Ovary (tissue), 3 donors: ENCODE measurements at regions not wholly inside any gene's neighbourhood (a gene's known extent, or its start where the extent isn't known, plus 50 kb on each side); places are given as distances from the start of the nearest gene placed in this dataset.

Source experiments
- CTCF ChIP-seq, 3 donors: fragments of 450-650 bp in 2 of 3; fragments of 200-600 bp in 1 of 3; IDR thresholded peaks; one replicate each; pipeline versions ENCODE4 v1.5.1 to v1.8.0; 2016 to 2022; ENCODE audit warnings: antibody characterized with exemption in 3 of 3, mild to moderate bottlenecking in 1 of 3
- POLR2A ChIP-seq: fragments of 450-650 bp; IDR thresholded peaks from one replicate; pipeline ENCODE4 v1.6.1; 2017; ENCODE audit warnings: antibody characterized with exemption, mild to moderate bottlenecking, moderate library complexity
- donor health status: DM: no; HTN: no; CAD: no.

- TF ChIP-seq CTCF (IDR thresholded peaks at IDR 0.05) (no peak), POLR2A (no peak)
Observed at GRCh38 chr5:112653638-112654205, 84.0 kb upstream of the APC start.
